GM18858 (cell line): ENCODE measurements at regions not wholly inside any gene's neighbourhood (a gene's known extent, or its start where the extent isn't known, plus 50 kb on each side); places are given as distances from the start of the nearest gene placed in this dataset.
"Not testable (repeated sequence)": the region's sequence is repeated elsewhere in the genome, so short reads cannot be mapped to it uniquely, and the experiment has no call there.

ENCODE experiments used
- ATAC-seq: cut with Tn5 transposase; IDR thresholded peaks from one replicate; pipeline ENCODE4 v1.9.1; 2021; ENCODE audit not compliant: unreplicated experiment

- ATAC-seq, result no peak
Measured at GRCh38 chr6:74334722-74335121, 638.7 kb downstream of the CD109 start.

GRCh38 chr6:74333406-74333805 lies 637.4 kb downstream of the CD109 start:
- no peak for ATAC-seq

- ATAC-seq, result no peak
Measured at GRCh38 chr6:74320715-74321114, 624.7 kb downstream of the CD109 start.

GRCh38 chr6:74320074-74320473 lies 624.1 kb downstream of the CD109 start:
- no peak for ATAC-seq

GRCh38 chr6:74319292-74319691 lies 623.3 kb downstream of the CD109 start:
- ATAC-seq, result no peak

GRCh38 chr6:74318738-74319137 lies 622.7 kb downstream of the CD109 start:
- ATAC-seq, result no peak

- no peak for ATAC-seq
Measured at GRCh38 chr6:74312081-74312480, 616.1 kb downstream of the CD109 start.

- ATAC-seq, result no peak
Measured at GRCh38 chr6:74311431-74311830, 615.4 kb downstream of the CD109 start.

GRCh38 chr6:74289884-74290283 lies 593.9 kb downstream of the CD109 start:
- ATAC-seq, result no peak

- ATAC-seq, result no peak
Measured at GRCh38 chr6:74287932-74288331, 591.9 kb downstream of the CD109 start.

- ATAC-seq, result no peak
Measured at GRCh38 chr6:74287441-74287840, 591.4 kb downstream of the CD109 start.

- ATAC-seq, result no peak
Measured at GRCh38 chr6:74284284-74284683, 588.3 kb downstream of the CD109 start.

GRCh38 chr6:74283532-74283931 lies 587.5 kb downstream of the CD109 start:
- ATAC-seq, result no peak

GRCh38 chr6:74282143-74282689 lies 586.2 kb downstream of the CD109 start:
- ATAC-seq, result no peak

GRCh38 chr6:74280130-74280692 lies 584.2 kb downstream of the CD109 start:
- ATAC-seq, result no peak

- ATAC-seq, result no peak
Measured at GRCh38 chr6:74277777-74278186, 581.8 kb downstream of the CD109 start.

GRCh38 chr6:74273541-74273940 lies 577.5 kb downstream of the CD109 start:
- no peak for ATAC-seq

GRCh38 chr6:74269600-74269858 lies 573.5 kb downstream of the CD109 start:
- ATAC-seq, result no peak

- ATAC-seq, result no peak
Measured at GRCh38 chr6:74268815-74269599, 573.0 kb downstream of the CD109 start.

GRCh38 chr6:74259981-74260380 lies 564.0 kb downstream of the CD109 start:
- ATAC-seq, result no peak

GRCh38 chr6:74256781-74257180 lies 560.8 kb downstream of the CD109 start:
- no peak for ATAC-seq

GRCh38 chr6:74256381-74256780 lies 560.4 kb downstream of the CD109 start:
- ATAC-seq, result no peak

GRCh38 chr6:74255007-74255406 lies 559.0 kb downstream of the CD109 start:
- ATAC-seq, result not testable (repeated sequence)
